Activated CD4-positive, alpha-beta T cell treated with anti-CD3 and anti-CD28 coated beads, Interleukin-2, amount 10 ng/mL, durations not matched to agents 24 days and 14 days (primary cell): ENCODE measurements at regions not wholly inside any gene's neighbourhood (a gene's known extent, or its start where the extent isn't known, plus 50 kb on each side); places are given as distances from the start of the nearest gene placed in this dataset.
"Not testable (repeated sequence)": the region's sequence is repeated elsewhere in the genome, so short reads cannot be mapped to it uniquely, and the experiment has no call there.

Experiments
- DNase-seq: peaks from one replicate; pipeline ENCODE4 v3.0.0; 2022
- H3K27ac Mint-ChIP-seq: one replicate; pipeline ENCODE4 v1.8.0; 2022; ENCODE audit warnings: mild to moderate bottlenecking, mixed read lengths
- H3K27me3 Mint-ChIP-seq: one replicate; pipeline ENCODE4 v1.8.0; 2022; ENCODE audit warnings: mixed read lengths
- H3K36me3 Mint-ChIP-seq: one replicate; pipeline ENCODE4 v1.8.0; 2022; ENCODE audit warnings: low read depth, mild to moderate bottlenecking, mixed read lengths
- H3K4me1 Mint-ChIP-seq: one replicate; pipeline ENCODE4 v1.8.0; 2021; ENCODE audit warnings: mixed read lengths
- H3K4me3 Mint-ChIP-seq: one replicate; pipeline ENCODE4 v1.8.0; 2022; ENCODE audit warnings: mild to moderate bottlenecking, moderate library complexity, mixed read lengths
- H3K9me3 Mint-ChIP-seq: one replicate; pipeline ENCODE4 v1.8.0; 2021; ENCODE audit warnings: mixed read lengths
- intact Hi-C: fragments of 100-400 bp; cut with micrococcal nuclease; formaldehyde crosslinking; loops from one replicate; pipeline ENCODE4 v1.15.1; 2023

- no peaks in the 10 kb centered on the region for H3K27me3 Mint-ChIP-seq
- no peak overlapping the region for H3K4me3 Mint-ChIP-seq
- H3K36me3 Mint-ChIP-seq: peaks cover 23% of the 10 kb centered on the region
- intact Hi-C loops: no loop called here
- peak; percentile 49 for DNase-seq
- peaks cover 15% of the 10 kb centered on the region for H3K9me3 Mint-ChIP-seq
- no peak overlapping the region for H3K27ac Mint-ChIP-seq
- peaks cover 39% of the 10 kb centered on the region for H3K4me1 Mint-ChIP-seq
These were observed 111.1 kb downstream of the KLF8 start for GRCh38 chrX:56343219-56343618.

- H3K4me1 Mint-ChIP-seq: peaks cover 39% of the 10 kb centered on the region
These were observed 111.5 kb downstream of the KLF8 start for GRCh38 chrX:56343664-56344063.

DNA sequence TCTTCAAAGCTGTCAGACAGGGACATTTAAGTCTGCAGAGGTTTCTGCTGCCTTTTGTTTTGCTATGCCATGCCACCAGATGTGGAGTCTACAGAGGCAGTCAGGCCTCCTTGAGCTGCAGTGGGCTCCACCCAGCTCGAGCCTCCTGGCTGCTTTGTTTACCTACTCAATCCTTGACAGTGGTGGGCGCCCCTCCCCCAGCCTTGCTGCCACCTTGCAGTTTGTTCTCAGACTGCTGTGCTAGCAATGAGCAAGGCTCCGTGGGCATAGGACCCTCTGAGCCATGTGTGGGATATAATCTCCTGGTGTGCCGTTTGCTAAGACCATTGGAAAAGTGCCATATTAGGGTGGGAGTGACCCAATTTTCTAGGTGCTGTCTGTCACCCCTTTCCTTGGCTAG is 126.0 kb downstream of the KLF8 start:
- intact Hi-C loops, H3K27ac Mint-ChIP-seq, H3K4me3 Mint-ChIP-seq, H3K27me3 Mint-ChIP-seq, DNase-seq, H3K4me1 Mint-ChIP-seq: not testable (repeated sequence)
- Mint-ChIP-seq H3K9me3 (peaks cover 15% of the 10 kb centered on the region), H3K36me3 (peaks cover 15% of the 10 kb centered on the region)

More at GRCh38 chrX:56343664-56344063, 111.5 kb downstream of the KLF8 start:
- Mint-ChIP-seq H3K27me3 (no peaks in the 10 kb centered on the region), H3K9me3 (peaks cover 13% of the 10 kb centered on the region), H3K27ac (no peak overlapping the region), H3K36me3 (peaks cover 23% of the 10 kb centered on the region), H3K4me3 (peak overlapping the region; percentile 57)
- DNase-seq: peak; percentile 72
- intact Hi-C loops: no loop called here

DNA sequence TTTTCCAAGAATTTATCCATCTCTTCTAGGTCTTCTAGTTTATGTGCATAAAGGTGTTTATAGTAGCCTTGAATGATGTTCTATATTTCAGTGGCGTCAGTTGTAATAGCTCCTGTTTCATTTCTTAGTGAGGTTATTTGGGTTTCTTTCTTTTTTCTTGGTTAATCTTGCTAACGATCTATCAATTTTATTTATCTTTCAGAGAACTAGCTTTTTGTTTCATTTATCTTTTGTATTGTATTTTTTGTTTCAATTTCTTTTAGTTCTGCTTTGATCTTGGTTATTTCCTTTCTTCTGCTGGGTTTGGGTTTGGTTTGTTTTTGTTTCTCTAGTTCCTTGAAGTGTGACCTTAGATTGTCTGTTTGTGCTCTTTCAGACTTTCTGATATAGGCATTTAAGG is 133.0 kb downstream of the KLF8 start:
- H3K27me3 Mint-ChIP-seq, DNase-seq, H3K9me3 Mint-ChIP-seq: not testable (repeated sequence)
- intact Hi-C loops: loop anchor here (1.0 to 10.0 kb wide), 2 partner anchors 364 to 920 kb away; partner anchors contain the start of genes FAAH2 and NBDY
- Mint-ChIP-seq H3K27ac (peak overlapping the region; percentile 84), H3K4me3 (peak overlapping the region; percentile 63), H3K36me3 (peaks cover 20% of the 10 kb centered on the region), H3K4me1 (peaks cover 52% of the 10 kb centered on the region)

DNA sequence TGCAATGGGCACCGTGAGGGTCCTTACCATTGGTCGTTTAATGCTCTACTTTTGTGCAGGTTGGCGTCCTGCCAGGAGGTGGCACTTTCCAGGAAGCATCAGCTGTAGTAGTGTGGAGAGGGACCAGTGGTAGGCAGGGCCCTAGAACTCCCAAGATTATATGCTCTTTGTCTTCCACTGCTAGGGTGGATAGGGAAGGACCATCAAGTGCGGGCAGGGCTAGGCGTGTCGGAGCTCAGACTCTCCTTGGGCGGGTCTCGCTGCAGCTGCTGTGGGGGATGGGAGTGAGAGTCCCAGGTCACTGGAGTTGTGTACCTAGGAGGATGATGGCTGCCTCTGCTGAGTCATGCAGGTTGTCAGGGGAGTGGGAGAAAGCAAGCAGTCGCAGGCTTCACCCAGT is 134.7 kb downstream of the KLF8 start:
- Mint-ChIP-seq H3K4me1 (peaks cover 48% of the 10 kb centered on the region), H3K27ac (peak overlapping the region; percentile 34), H3K36me3 (peaks cover 23% of the 10 kb centered on the region), H3K4me3 (no peak overlapping the region), H3K27me3 (no peaks in the 10 kb centered on the region), H3K9me3 (peaks cover 4% of the 10 kb centered on the region)
- intact Hi-C loops: loop anchor here (10.0 kb wide), 1 partner anchor 918 kb away; the partner anchor contains the start of gene FAAH2
- DNase-seq: no peak

DNA sequence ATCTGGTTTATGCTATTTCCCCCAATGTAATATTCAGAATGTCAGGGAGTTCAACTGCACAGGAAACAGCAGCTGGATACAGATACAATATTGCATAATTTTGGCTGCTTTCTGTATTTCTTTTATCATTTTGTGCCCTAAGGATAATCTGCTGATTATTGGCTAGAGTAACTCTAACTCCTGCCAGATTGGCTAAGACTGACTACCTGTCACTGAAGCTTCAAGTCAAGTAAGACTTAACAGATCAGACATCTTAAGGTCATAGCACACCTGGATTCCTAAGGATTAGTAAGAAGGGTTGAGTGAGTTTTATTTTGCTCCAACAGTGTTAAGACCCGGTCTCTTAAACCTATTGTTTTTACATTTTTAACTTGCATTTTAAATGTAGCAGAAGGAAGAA is 136.8 kb downstream of the KLF8 start:
- intact Hi-C loops: loop anchor here (1.0 to 10.0 kb wide), 3 partner anchors 14 to 916 kb away; partner anchors contain the start of gene FAAH2
- H3K36me3 Mint-ChIP-seq: peaks cover 18% of the 10 kb centered on the region
- H3K4me3 Mint-ChIP-seq: peak overlapping the region; percentile 57
- H3K9me3 Mint-ChIP-seq: peaks cover 4% of the 10 kb centered on the region
- DNase-seq: no peak
- H3K27me3 Mint-ChIP-seq: no peaks in the 10 kb centered on the region
- peak overlapping the region; percentile 7 for H3K27ac Mint-ChIP-seq
- H3K4me1 Mint-ChIP-seq: peaks cover 47% of the 10 kb centered on the region

DNA sequence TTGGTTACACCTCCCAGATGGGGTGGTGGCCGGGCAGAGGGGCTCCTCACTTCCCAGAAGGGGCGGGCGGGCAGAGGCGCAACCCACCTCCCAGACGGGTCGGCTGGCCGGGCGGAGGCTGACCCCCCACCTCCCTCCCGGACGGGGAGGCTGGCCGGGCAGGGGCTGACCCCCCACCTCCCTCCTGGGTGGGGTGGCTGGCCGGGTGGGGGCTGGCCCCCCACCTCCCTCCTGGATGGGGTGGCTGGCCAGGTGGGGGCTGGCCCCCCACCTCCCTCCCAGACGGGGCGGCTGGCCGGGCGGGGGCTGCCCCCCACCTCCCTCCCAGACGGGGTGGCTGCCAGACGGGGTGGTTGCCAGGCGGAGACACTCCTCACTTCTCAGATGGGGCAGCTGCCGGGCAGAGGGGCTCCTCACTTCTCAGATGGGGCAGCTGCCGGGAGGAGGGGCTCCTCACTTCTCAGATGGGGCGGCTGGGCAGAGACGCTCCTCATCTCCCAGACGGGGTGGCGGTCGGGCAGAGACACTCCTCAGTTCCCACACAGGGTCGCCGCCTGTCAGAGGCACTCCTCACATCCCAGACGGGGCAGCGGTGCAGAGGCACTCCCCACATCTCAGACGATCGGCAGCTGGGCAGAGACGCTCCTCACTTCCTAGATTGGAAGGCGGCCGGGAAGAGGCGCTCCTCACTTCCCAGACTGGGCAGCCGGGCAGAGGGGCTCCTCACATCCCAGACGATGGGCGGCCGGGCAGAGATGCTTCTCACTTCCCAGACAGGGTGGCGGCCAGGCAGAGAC is 148.0 kb downstream of the KLF8 start:
- H3K4me3 Mint-ChIP-seq, H3K27me3 Mint-ChIP-seq: not testable (repeated sequence)

GRCh38 chrX:56382278-56382677 is 150.1 kb downstream of the KLF8 start:
- H3K27me3 Mint-ChIP-seq: no peaks in the 10 kb centered on the region

More for the DNA sequence above, 148.0 kb downstream of the KLF8 start:
- H3K9me3 Mint-ChIP-seq, DNase-seq, H3K36me3 Mint-ChIP-seq, H3K27ac Mint-ChIP-seq: not testable (repeated sequence)
- intact Hi-C loops: loop anchor here (5.0 kb wide), 1 partner anchor 182 kb away; the partner anchor contains the start of gene UBQLN2
- H3K4me1 Mint-ChIP-seq: peaks cover 21% of the 10 kb centered on the region

DNA sequence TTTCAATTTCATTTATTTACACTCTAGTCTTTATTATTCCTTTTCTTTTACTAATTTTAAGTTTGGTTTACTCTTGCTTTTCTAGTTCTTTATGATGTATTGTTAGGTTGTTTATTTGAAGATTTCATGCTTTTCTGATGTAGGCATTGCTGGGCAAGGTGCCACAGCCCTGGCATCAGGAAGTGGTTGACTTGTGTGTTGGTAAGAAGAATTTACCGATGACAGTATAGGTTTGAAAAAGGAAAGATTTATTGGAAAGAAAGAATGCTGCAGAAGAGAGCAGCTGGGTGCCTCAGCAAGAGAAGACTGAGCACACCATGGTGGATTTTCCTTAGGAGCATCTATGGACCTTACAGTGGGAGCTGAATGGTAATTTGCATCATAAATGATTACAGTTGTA is 153.2 kb downstream of the KLF8 start:
- Mint-ChIP-seq H3K4me3 (peak overlapping the region; percentile 66), H3K36me3 (peaks cover 15% of the 10 kb centered on the region), H3K9me3 (peaks cover 3% of the 10 kb centered on the region), H3K4me1 (peaks cover 31% of the 10 kb centered on the region), H3K27ac (peak overlapping the region; percentile 9), H3K27me3 (no peaks in the 10 kb centered on the region)
- peak; percentile 53 for DNase-seq
- intact Hi-C loops: no loop called here

More at GRCh38 chrX:56382278-56382677, 150.1 kb downstream of the KLF8 start:
- H3K27ac Mint-ChIP-seq: peak overlapping the region; percentile 88
- intact Hi-C loops: loop anchor here (1.0 to 5.0 kb wide), 4 partner anchors 13 to 347 kb away; partner anchors contain the start of genes NBDY and UBQLN2
- H3K4me3 Mint-ChIP-seq: peak overlapping the region; percentile 54
- peaks cover 8% of the 10 kb centered on the region for H3K36me3 Mint-ChIP-seq
- H3K4me1 Mint-ChIP-seq: peaks cover 30% of the 10 kb centered on the region
- H3K9me3 Mint-ChIP-seq: peaks cover 3% of the 10 kb centered on the region
- DNase-seq: peak; percentile 62

DNA sequence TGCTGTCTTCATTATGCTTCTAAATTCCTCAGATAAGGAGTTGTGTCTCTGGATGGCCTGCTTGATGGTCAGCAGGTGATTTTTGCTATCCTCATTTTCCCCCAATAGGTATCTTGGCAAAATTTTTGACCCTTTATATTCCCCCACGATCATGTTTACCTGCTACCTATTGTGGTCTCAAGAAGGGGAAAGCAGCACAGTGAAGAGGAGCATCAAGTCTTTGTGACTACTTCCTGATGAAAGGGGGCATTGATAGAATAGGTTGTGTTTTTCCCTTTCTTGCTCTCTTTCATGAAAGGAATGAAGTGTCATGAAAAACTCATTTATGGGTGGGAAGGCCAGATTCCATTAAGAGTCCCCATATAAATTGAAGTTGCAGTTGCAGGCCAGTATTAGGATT is 153.8 kb downstream of the KLF8 start:
- Mint-ChIP-seq H3K9me3 (peaks cover 3% of the 10 kb centered on the region), H3K27me3 (no peaks in the 10 kb centered on the region), H3K36me3 (peaks cover 15% of the 10 kb centered on the region), H3K4me3 (peak overlapping the region; percentile 51), H3K4me1 (peaks cover 31% of the 10 kb centered on the region), H3K27ac (peak overlapping the region; percentile 16)
- intact Hi-C loops: no loop called here
- DNase-seq: no peak

- Mint-ChIP-seq H3K27me3 (no peaks in the 10 kb centered on the region), H3K27ac (peak overlapping the region; percentile 79), H3K4me1 (peaks cover 18% of the 10 kb centered on the region), H3K36me3 (peaks cover 16% of the 10 kb centered on the region), H3K9me3 (peaks cover 4% of the 10 kb centered on the region), H3K4me3 (peak overlapping the region; percentile 69)
- intact Hi-C loops: loop anchor here (2.0 to 5.0 kb wide), 2 partner anchors 15 to 165 kb away; partner anchors contain the start of gene UBQLN2
- peak; percentile 71 for DNase-seq
These were observed 165.5 kb downstream of the KLF8 start for GRCh38 chrX:56397636-56398035.

GRCh38 chrX:56402207-56402606 is 161.2 kb upstream of the UBQLN2 start:
- Mint-ChIP-seq H3K9me3 (peaks cover 11% of the 10 kb centered on the region), H3K27me3 (no peaks in the 10 kb centered on the region), H3K36me3 (peaks cover 10% of the 10 kb centered on the region), H3K27ac (no peak overlapping the region), H3K4me3 (no peak overlapping the region), H3K4me1 (peaks cover 13% of the 10 kb centered on the region)
- no peak for DNase-seq
- intact Hi-C loops: no loop called here

- no peak for DNase-seq
- intact Hi-C loops: no loop called here
These were observed 133.8 kb upstream of the UBQLN2 start for GRCh38 chrX:56429581-56429980.

GRCh38 chrX:56451981-56452380 is 111.4 kb upstream of the UBQLN2 start:
- H3K4me3 Mint-ChIP-seq, intact Hi-C loops, H3K36me3 Mint-ChIP-seq, H3K27me3 Mint-ChIP-seq, H3K27ac Mint-ChIP-seq, H3K4me1 Mint-ChIP-seq, DNase-seq, H3K9me3 Mint-ChIP-seq: not testable (repeated sequence)

More at GRCh38 chrX:56429581-56429980, 133.8 kb upstream of the UBQLN2 start:
- no peak overlapping the region for H3K27ac Mint-ChIP-seq
- H3K4me1 Mint-ChIP-seq: no peaks in the 10 kb centered on the region
- H3K9me3 Mint-ChIP-seq: peaks cover 5% of the 10 kb centered on the region
- H3K4me3 Mint-ChIP-seq: no peak overlapping the region
- H3K27me3 Mint-ChIP-seq: no peaks in the 10 kb centered on the region
- peaks cover 3% of the 10 kb centered on the region for H3K36me3 Mint-ChIP-seq
